SK-N-SH (cell line): ENCODE measurements at regions not wholly inside any gene's neighbourhood (a gene's known extent, or its start where the extent isn't known, plus 50 kb on each side); places are given as distances from the start of the nearest gene placed in this dataset.

Experiments
- CTCF ChIA-PET: fragments of 300-600, 350-600 bp; formaldehyde crosslinking; extraction: SDS; loops from one replicate; lab custom pipeline; 2021; lab: Yijun Ruan, JAX
- POLR2A ChIA-PET: fragments of 350-600 bp; sonication (Branson Sonifier 250); formaldehyde crosslinking; extraction: SDS; loops from one replicate; lab custom pipeline; 2020; ENCODE audit warnings: antibody characterized with exemption, inconsistent platforms; lab: Yijun Ruan, JAX
- DNase-seq: peaks from one replicate; pipeline ENCODE4 v3.0.0; 2012
- H2AFZ ChIP-seq: fragments of 200-600 bp; sonication (generic); 2 replicates; pipeline ENCODE4 v1.8.1; 2016; ENCODE audit warnings: antibody characterized with exemption, mild to moderate bottlenecking, low read depth
- H3F3A ChIP-seq: fragments of 200-600 bp; sonication (generic); replicated peaks from 2 replicates; pipeline ENCODE3; 2016; ENCODE audit warnings: antibody characterized with exemption, mild to moderate bottlenecking; ENCODE audit not compliant: insufficient read depth
- H3K27ac ChIP-seq, 2 experiments: fragments of 200-500 bp in 1 of 2; fragments of 200-600 bp in 1 of 2; sonication (Bioruptor generic) in 1 of 2; sonication (generic), shearing (Covaris generic) in 1 of 2; 2 replicates each; pipeline versions ENCODE4 v1.5.1 to v1.6.1; 2014 to 2016; ENCODE audit warnings: low read depth in 2 of 2, inconsistent platforms in 1 of 2, low read length in 1 of 2, mild to moderate bottlenecking in 1 of 2, mixed read lengths in 1 of 2
- H3K27me3 ChIP-seq: fragments of 200-600 bp; sonication (generic), shearing (Covaris generic); 2 replicates; pipeline ENCODE4 v1.6.1; 2016; ENCODE audit warnings: mixed run types; ENCODE audit not compliant: insufficient read depth
- H3K36me3 ChIP-seq, 2 experiments: fragments of 200-500 bp in 1 of 2; fragments of 200-600 bp in 1 of 2; sonication (Bioruptor generic) in 1 of 2; sonication (generic) in 1 of 2; replicated peaks in 1 of 2; 2 replicates each; pipeline versions ENCODE3 to v1.5.1; 2014 to 2016; ENCODE audit warnings: low read length in 1 of 2, mild to moderate bottlenecking in 1 of 2; ENCODE audit not compliant: insufficient read depth in 2 of 2, control insufficient read depth in 1 of 2
- H3K4me1 ChIP-seq, 2 experiments: fragments of 200-500 bp in 1 of 2; fragments of 200-600 bp in 1 of 2; sonication (Bioruptor generic) in 1 of 2; sonication (generic), shearing (Covaris generic) in 1 of 2; 2 replicates each; pipeline versions ENCODE4 v1.5.1 to v1.6.1; 2014 to 2016; ENCODE audit warnings: low read depth in 1 of 2, low read length in 1 of 2, mixed run types in 1 of 2; ENCODE audit not compliant: insufficient read depth in 2 of 2, control insufficient read depth in 1 of 2
- H3K4me2 ChIP-seq: fragments of 200-600 bp; sonication (generic), shearing (Covaris generic); 2 replicates; pipeline ENCODE4 v1.6.1; 2017; ENCODE audit warnings: mixed run types
- H3K4me3 ChIP-seq, 2 experiments: fragments of 200-500 bp in 1 of 2; fragments of 200-600 bp in 1 of 2; sonication (Bioruptor generic) in 1 of 2; sonication (generic), shearing (Covaris generic) in 1 of 2; 2 replicates each; pipeline versions ENCODE4 v1.5.1 to v1.8.1; 2014 to 2016; ENCODE audit warnings: low read depth in 2 of 2, inconsistent platforms in 1 of 2, low read length in 1 of 2, mild to moderate bottlenecking in 1 of 2, mixed read lengths in 1 of 2, moderate library complexity in 1 of 2
- H3K79me2 ChIP-seq: fragments of 200-600 bp; sonication (generic); 2 replicates; pipeline ENCODE4 v1.8.1; 2017; ENCODE audit warnings: mild to moderate bottlenecking; ENCODE audit not compliant: insufficient read depth
- H3K9ac ChIP-seq: fragments of 200-600 bp; sonication (generic); 2 replicates; pipeline ENCODE4 v1.6.1; 2017; ENCODE audit warnings: mixed run types
- H3K9me2 ChIP-seq: fragments of 200-600 bp; sonication (generic); 2 replicates; pipeline ENCODE4 v1.6.1; 2017; ENCODE audit warnings: mixed run types
- H3K9me3 ChIP-seq: fragments of 200-600 bp; sonication (generic); 2 replicates; pipeline ENCODE4 v1.6.1; 2017; ENCODE audit warnings: mixed run types, mild to moderate bottlenecking, moderate library complexity
- H4K20me1 ChIP-seq: fragments of 200-600 bp; sonication (generic); 2 replicates; pipeline ENCODE4 v1.6.1; 2017; ENCODE audit warnings: mild to moderate bottlenecking, mixed run types; ENCODE audit not compliant: insufficient read depth
- CHD2 ChIP-seq: fragments of 150-350 bp; IDR thresholded peaks from 2 replicates; pipeline ENCODE4 v1.6.1; 2018; ENCODE audit warnings: low read length; ENCODE audit not compliant: partially characterized antibody
- CTCF ChIP-seq: fragments of 200-600 bp; sonication (generic); IDR thresholded peaks from 2 replicates; pipeline ENCODE4 v1.6.1; 2017; ENCODE audit warnings: antibody characterized with exemption, mild to moderate bottlenecking, moderate library complexity
- ELF1 ChIP-seq: IDR thresholded peaks from 2 replicates; pipeline ENCODE4 v1.4.0; 2012
- EP300 ChIP-seq, 2 experiments: IDR thresholded peaks; 2 replicates each; pipeline versions ENCODE4 v1.4.0 to v1.6.1; 2012; ENCODE audit warnings: borderline replicate concordance in 1 of 2, low read depth in 1 of 2, low read length in 1 of 2
- EZH2phosphoT487 ChIP-seq: fragments of 200-600 bp; sonication (generic); IDR thresholded peaks from 2 replicates; pipeline ENCODE4 v1.6.1; 2017; ENCODE audit warnings: low read depth, mixed run types, mild to moderate bottlenecking, antibody characterized with exemption, moderate library complexity, borderline replicate concordance
- FOSL2 ChIP-seq: IDR thresholded peaks from 2 replicates; pipeline ENCODE4 v1.4.0; 2012; ENCODE audit warnings: low read depth, mild to moderate bottlenecking, moderate library complexity, borderline replicate concordance
- IRF3 ChIP-seq: fragments of 150-350 bp; IDR thresholded peaks from 2 replicates; pipeline ENCODE4 v1.6.1; 2016; ENCODE audit warnings: mild to moderate bottlenecking, low read depth, low read length
- JUND ChIP-seq: IDR thresholded peaks from 2 replicates; pipeline ENCODE4 v1.4.0; 2012
- MAX ChIP-seq: IDR thresholded peaks from 2 replicates; pipeline ENCODE4 v1.4.0; 2012; ENCODE audit warnings: low read depth
- NRF1 ChIP-seq: IDR thresholded peaks from 2 replicates; pipeline ENCODE4 v1.6.1; 2012; ENCODE audit warnings: low read depth, mild to moderate bottlenecking, low read length
- PBX3 ChIP-seq: IDR thresholded peaks from 2 replicates; pipeline ENCODE4; 2012
- POLR2AphosphoS5 ChIP-seq: IDR thresholded peaks from 2 replicates; pipeline ENCODE4 v1.6.1; 2012; ENCODE audit warnings: low read depth, low read length
- REST ChIP-seq: IDR thresholded peaks from 2 replicates; pipeline ENCODE4 v1.6.1; 2012; ENCODE audit warnings: mild to moderate bottlenecking, low read depth, low read length, moderate library complexity
- RXRA ChIP-seq: IDR thresholded peaks from 2 replicates; pipeline ENCODE4 v1.4.0; 2012; ENCODE audit warnings: low read depth, mild to moderate bottlenecking, borderline replicate concordance
- SIN3A ChIP-seq: IDR thresholded peaks from 2 replicates; pipeline ENCODE4 v1.6.1; 2012; ENCODE audit warnings: low read depth, mild to moderate bottlenecking, low read length, moderate library complexity, borderline replicate concordance
- SMC3 ChIP-seq: IDR thresholded peaks from 2 replicates; pipeline ENCODE4 v1.6.1; 2012; ENCODE audit warnings: low read depth, low read length, improper control_type of control experiment
- TEAD4 ChIP-seq: IDR thresholded peaks from 2 replicates; pipeline ENCODE4 v1.4.0; 2012; ENCODE audit warnings: mild to moderate bottlenecking, borderline replicate concordance; ENCODE audit not compliant: insufficient read depth
- USF1 ChIP-seq: IDR thresholded peaks from 2 replicates; pipeline ENCODE4 v1.4.0; 2012; ENCODE audit warnings: low read depth, borderline replicate concordance
- YY1 ChIP-seq: IDR thresholded peaks from 2 replicates; pipeline ENCODE4 v1.4.0; 2012; ENCODE audit warnings: low read depth, mild to moderate bottlenecking
- ZBTB33 ChIP-seq: IDR thresholded peaks from 2 replicates; pipeline ENCODE4 v1.4.0; 2012; ENCODE audit warnings: low read depth, borderline replicate concordance
- WGBS: methylation state at CpG from one replicate; pipeline ENCODE4 v1.1.6; 2017; ENCODE audit warnings: low lambda C conversion rate; 5-methylcytosine and 5-hydroxymethylcytosine counted together

- Histone ChIP-seq H3K27me3 (no peaks in the 10 kb centered on the region; the same call in 1 of the 2 replicates), H3K9me2 (no peaks in the 10 kb centered on the region), H3K36me3 (no peaks in the 10 kb centered on the region), H2AFZ (no peak overlapping the region), H3K9me3 (no peaks in the 10 kb centered on the region), H3K4me3 (no peak overlapping the region), H3K4me1 (no peaks in the 10 kb centered on the region), H3K4me2 (no peak overlapping the region), H3K79me2 (no peaks in the 10 kb centered on the region)
- no peak for DNase-seq
- 23% methylated on average over 4 of the region's 5 CpGs for WGBS
- TF ChIP-seq NRF1 (no peak), FOSL2 (no peak), ELF1 (no peak), REST (no peak), JUND (no peak), CTCF (no peak), MAX (no peak), IRF3 (no peak), EP300 (IDR thresholded peaks at IDR 0.05; ENCODE audit: borderline replicate concordance in 1 of 2, low read depth in 1 of 2, low read length in 1 of 2) (no peak), SIN3A (no peak), CHD2 (no peak), YY1 (no peak), RXRA (no peak), POLR2AphosphoS5 (no peak), ZBTB33 (no peak), EZH2phosphoT487 (no peak), SMC3 (no peak), TEAD4 (no peak), USF1 (no peak), PBX3 (no peak)
- TF ChIP-seq, all 33 proteins: peak for 0
- H3K27ac ChIP-seq = no peak overlapping the region
- no peaks in the 10 kb centered on the region for H3F3A ChIP-seq
- ChIA-PET POLR2A (no interaction called here), CTCF (interaction anchor here (1.1 kb wide), 1 partner anchor 20 kb away, joined by 4 read pairs; no protein-coding TSS in a partner anchor)
- H4K20me1 ChIP-seq = no peaks in the 10 kb centered on the region
- H3K9ac ChIP-seq = no peak overlapping the region
Measured at GRCh38 chr10:6938384-6938783, 358.3 kb upstream of the PRKCQ start.
